WTC11 (cell line): ENCODE measurements at regions not wholly inside any gene's neighbourhood (a gene's known extent, or its start where the extent isn't known, plus 50 kb on each side); places are given as distances from the start of the nearest gene placed in this dataset.

Experiments
- ATAC-seq: fragments of 200-7000 bp; cut with Tn5 transposase; 2 replicates; pipeline ENCODE4 v1.10.0; 2021; ENCODE audit warnings: mild to moderate bottlenecking, moderate library complexity
- CTCF ChIA-PET: fragments of 300-600 bp; sonication (Branson Sonifier 250); formaldehyde crosslinking; loops from one replicate; lab custom pipeline; 2021; ENCODE audit warnings: antibody characterized with exemption; lab: Charles Lee
- POLR2A ChIA-PET: fragments of 350-600 bp; sonication (Branson Sonifier 250); formaldehyde crosslinking; loops from one replicate; lab custom pipeline; 2021; ENCODE audit warnings: antibody characterized with exemption; lab: Charles Lee
- DNase-seq: peaks from one replicate; pipeline ENCODE4 v3.0.0; 2021; ENCODE audit warnings: low spot score
- H3K27ac Mint-ChIP-seq: 2 replicates; pipeline ENCODE4 v1.8.0; 2021; ENCODE audit warnings: mixed read lengths
- H3K27me3 Mint-ChIP-seq: 2 replicates; pipeline ENCODE4 v1.8.0; 2021; ENCODE audit warnings: low read depth, mild to moderate bottlenecking, moderate library complexity, mixed read lengths
- H3K36me3 Mint-ChIP-seq: 2 replicates; pipeline ENCODE4 v1.8.0; 2021; ENCODE audit warnings: mixed read lengths
- H3K4me1 Mint-ChIP-seq: 2 replicates; pipeline ENCODE4 v1.8.0; 2022; ENCODE audit warnings: mixed read lengths
- H3K4me3 Mint-ChIP-seq: 2 replicates; pipeline ENCODE4 v1.8.0; 2021; ENCODE audit warnings: mild to moderate bottlenecking, moderate library complexity, mixed read lengths
- H3K9me3 Mint-ChIP-seq: 2 replicates; pipeline ENCODE4 v1.8.0; 2021; ENCODE audit warnings: mixed read lengths
- ATF1 ChIP-seq: sonication (generic); formaldehyde crosslinking; IDR thresholded peaks from 2 replicates; pipeline ENCODE4 v1.8.1; 2023; ENCODE audit warnings: mild to moderate bottlenecking, moderate library complexity, missing genetic modification reagents
- FOXK1 ChIP-seq: sonication (generic); formaldehyde crosslinking; IDR thresholded peaks from 2 replicates; pipeline ENCODE4 v1.8.0; 2022; ENCODE audit warnings: mild to moderate bottlenecking, moderate library complexity, missing genetic modification reagents
- GRHL2 ChIP-seq: fragments of 250-450 bp; sonication (Bioruptor Pico); IDR thresholded peaks from 2 replicates; pipeline ENCODE4 v1.8.0; 2022; ENCODE audit warnings: mild to moderate bottlenecking, moderate library complexity; ENCODE audit not compliant: insufficient replicate concordance, severe bottlenecking
- GTF2I ChIP-seq: fragments of 250-450 bp; sonication (Bioruptor Pico); conservative IDR thresholded peaks from 2 replicates; pipeline ENCODE4 v1.4.0; 2021; ENCODE audit warnings: mild to moderate bottlenecking
- KAT7 ChIP-seq: sonication (generic); formaldehyde crosslinking; IDR thresholded peaks from 2 replicates; pipeline ENCODE4 v1.8.1; 2023; ENCODE audit warnings: missing genetic modification reagents, mild to moderate bottlenecking, borderline replicate concordance
- MXD4 ChIP-seq: fragments of 250-450 bp; sonication (Bioruptor Pico); IDR thresholded peaks from 2 replicates; pipeline ENCODE4 v1.8.0; 2021; ENCODE audit warnings: mild to moderate bottlenecking, moderate library complexity, borderline replicate concordance
- NFE2L1 ChIP-seq: sonication (generic); formaldehyde crosslinking; IDR thresholded peaks from 2 replicates; pipeline ENCODE4 v1.8.1; 2023; ENCODE audit warnings: missing genetic modification reagents
- NR1H2 ChIP-seq: sonication (generic); formaldehyde crosslinking; IDR thresholded peaks from 2 replicates; pipeline ENCODE4 v1.9.0; 2021; ENCODE audit warnings: mild to moderate bottlenecking, moderate library complexity, missing genetic modification reagents
- PREB ChIP-seq: sonication (generic); formaldehyde crosslinking; IDR thresholded peaks from 2 replicates; pipeline ENCODE4 v1.8.1; 2022; ENCODE audit warnings: mild to moderate bottlenecking, missing genetic modification reagents, moderate library complexity, borderline replicate concordance
- PRRX2 ChIP-seq: fragments of 250-450 bp; sonication (Bioruptor Pico); IDR thresholded peaks from 2 replicates; pipeline ENCODE4 v1.8.0; 2021; ENCODE audit warnings: mild to moderate bottlenecking
- SMAD4 ChIP-seq: sonication (generic); formaldehyde crosslinking; IDR thresholded peaks from 2 replicates; pipeline ENCODE4 v1.8.0; 2022; ENCODE audit warnings: mild to moderate bottlenecking, missing genetic modification reagents
- USF1 ChIP-seq: sonication (generic); formaldehyde crosslinking; IDR thresholded peaks from 2 replicates; pipeline ENCODE4 v1.8.0; 2022; ENCODE audit warnings: mild to moderate bottlenecking, missing genetic modification reagents
- ZBTB21 ChIP-seq: sonication (generic); formaldehyde crosslinking; IDR thresholded peaks from 2 replicates; pipeline ENCODE4 v1.8.1; 2023; ENCODE audit warnings: mild to moderate bottlenecking, missing genetic modification reagents, borderline replicate concordance
- ZNF138 ChIP-seq: sonication (generic); formaldehyde crosslinking; conservative IDR thresholded peaks from 2 replicates; pipeline ENCODE4 v1.8.1; 2022; ENCODE audit warnings: mild to moderate bottlenecking, moderate library complexity, missing genetic modification reagents
- ZNF219 ChIP-seq: sonication (generic); formaldehyde crosslinking; IDR thresholded peaks from 2 replicates; pipeline ENCODE4 v1.8.0; 2023; ENCODE audit warnings: missing genetic modification reagents, mild to moderate bottlenecking, borderline replicate concordance
- ZNF232 ChIP-seq: sonication (generic); formaldehyde crosslinking; IDR thresholded peaks from 2 replicates; pipeline ENCODE4 v1.8.0; 2022; ENCODE audit warnings: mild to moderate bottlenecking, missing genetic modification reagents
- ZNF281 ChIP-seq: sonication (generic); formaldehyde crosslinking; IDR thresholded peaks from 2 replicates; pipeline ENCODE4 v1.8.0; 2023; ENCODE audit warnings: mild to moderate bottlenecking, missing genetic modification reagents
- ZNF425 ChIP-seq: fragments of 250-450 bp; sonication (Bioruptor Pico); conservative IDR thresholded peaks from 2 replicates; pipeline ENCODE4 v1.9.0; 2021; ENCODE audit warnings: mild to moderate bottlenecking
- ZSCAN18 ChIP-seq: fragments of 250-450 bp; sonication (Bioruptor Pico); IDR thresholded peaks from 2 replicates; pipeline ENCODE4 v2.1.2; 2022; ENCODE audit warnings: mild to moderate bottlenecking, moderate library complexity
- TF ChIP-seq, protein P1 (sequence below): sonication (generic); formaldehyde crosslinking; IDR thresholded peaks from 2 replicates; pipeline ENCODE4 v1.8.1; 2023; ENCODE audit warnings: mild to moderate bottlenecking, missing genetic modification reagents
- TF ChIP-seq, protein P2 (sequence below): sonication (generic); formaldehyde crosslinking; IDR thresholded peaks from 2 replicates; pipeline ENCODE4 v1.8.1; 2023; ENCODE audit warnings: mild to moderate bottlenecking, moderate library complexity, missing genetic modification reagents

GRCh38 chrX:116232833-116233232 is 62.3 kb downstream of the AGTR2 start:
- no peak overlapping the region for H3K27ac Mint-ChIP-seq
- ATAC-seq = no peak
- DNase-seq = no peak
- TF ChIP-seq ZNF138 (CRISPR knock-in tag) (no peak), FOXK1 (CRISPR knock-in tag) (no peak)
- TF ChIP-seq, protein P1, sequence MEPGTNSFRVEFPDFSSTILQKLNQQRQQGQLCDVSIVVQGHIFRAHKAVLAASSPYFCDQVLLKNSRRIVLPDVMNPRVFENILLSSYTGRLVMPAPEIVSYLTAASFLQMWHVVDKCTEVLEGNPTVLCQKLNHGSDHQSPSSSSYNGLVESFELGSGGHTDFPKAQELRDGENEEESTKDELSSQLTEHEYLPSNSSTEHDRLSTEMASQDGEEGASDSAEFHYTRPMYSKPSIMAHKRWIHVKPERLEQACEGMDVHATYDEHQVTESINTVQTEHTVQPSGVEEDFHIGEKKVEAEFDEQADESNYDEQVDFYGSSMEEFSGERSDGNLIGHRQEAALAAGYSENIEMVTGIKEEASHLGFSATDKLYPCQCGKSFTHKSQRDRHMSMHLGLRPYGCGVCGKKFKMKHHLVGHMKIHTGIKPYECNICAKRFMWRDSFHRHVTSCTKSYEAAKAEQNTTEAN (CRISPR knock-in tag) = no peak
- no peaks in the 10 kb centered on the region for H3K4me1 Mint-ChIP-seq
- H3K9me3 Mint-ChIP-seq = peaks cover 11% of the 10 kb centered on the region
- H3K36me3 Mint-ChIP-seq = no peaks in the 10 kb centered on the region
- no peak overlapping the region for H3K4me3 Mint-ChIP-seq
- ChIA-PET POLR2A (no interaction called here), CTCF (no interaction called here)
- H3K27me3 Mint-ChIP-seq = peaks cover 7% of the 10 kb centered on the region; the same call in 1 of the 2 replicates

GRCh38 chrX:116236666-116237065 is 66.1 kb downstream of the AGTR2 start:
- no peak for DNase-seq
- Mint-ChIP-seq H3K4me1 (no peaks in the 10 kb centered on the region), H3K36me3 (no peaks in the 10 kb centered on the region), H3K27ac (no peak overlapping the region), H3K27me3 (peaks cover 3% of the 10 kb centered on the region; the same call in 1 of the 2 replicates), H3K9me3 (peaks cover 11% of the 10 kb centered on the region), H3K4me3 (no peak overlapping the region)
- POLR2A ChIA-PET = no interaction called here
- TF ChIP-seq KAT7 (CRISPR knock-in tag) = no peak
- TF ChIP-seq USF1 (CRISPR knock-in tag) = no peak
- no peak for TF ChIP-seq ZNF219 (CRISPR knock-in tag)
- no peak for TF ChIP-seq ZBTB21
- no peak for TF ChIP-seq ZNF281
- TF ChIP-seq NR1H2 (CRISPR knock-in tag) = no peak
- TF ChIP-seq ATF1 (CRISPR knock-in tag) = no peak
- TF ChIP-seq FOXK1 (CRISPR knock-in tag) = no peak
- no peak for TF ChIP-seq PRRX2 (CRISPR knock-in tag)
- TF ChIP-seq PREB (CRISPR knock-in tag) = no peak
- no peak for TF ChIP-seq ZNF425 (CRISPR knock-in tag)
- TF ChIP-seq, protein P2, sequence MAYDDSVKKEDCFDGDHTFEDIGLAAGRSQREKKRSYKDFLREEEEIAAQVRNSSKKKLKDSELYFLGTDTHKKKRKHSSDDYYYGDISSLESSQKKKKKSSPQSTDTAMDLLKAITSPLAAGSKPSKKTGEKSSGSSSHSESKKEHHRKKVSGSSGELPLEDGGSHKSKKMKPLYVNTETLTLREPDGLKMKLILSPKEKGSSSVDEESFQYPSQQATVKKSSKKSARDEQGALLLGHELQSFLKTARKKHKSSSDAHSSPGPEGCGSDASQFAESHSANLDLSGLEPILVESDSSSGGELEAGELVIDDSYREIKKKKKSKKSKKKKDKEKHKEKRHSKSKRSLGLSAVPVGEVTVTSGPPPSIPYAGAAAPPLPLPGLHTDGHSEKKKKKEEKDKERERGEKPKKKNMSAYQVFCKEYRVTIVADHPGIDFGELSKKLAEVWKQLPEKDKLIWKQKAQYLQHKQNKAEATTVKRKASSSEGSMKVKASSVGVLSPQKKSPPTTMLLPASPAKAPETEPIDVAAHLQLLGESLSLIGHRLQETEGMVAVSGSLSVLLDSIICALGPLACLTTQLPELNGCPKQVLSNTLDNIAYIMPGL (CRISPR knock-in tag) = no peak
- no peak for TF ChIP-seq SMAD4 (CRISPR knock-in tag)
- TF ChIP-seq ZNF138 (CRISPR knock-in tag) = no peak
- TF ChIP-seq NFE2L1 (CRISPR knock-in tag) = no peak
- no peak for TF ChIP-seq GTF2I
- TF ChIP-seq GRHL2 = no peak
- TF ChIP-seq MXD4 (CRISPR knock-in tag) = no peak
- no peak for TF ChIP-seq ZNF232 (CRISPR knock-in tag)
- TF ChIP-seq ZSCAN18 (CRISPR knock-in tag) = no peak
- no peak for ATAC-seq
- CTCF ChIA-PET = no interaction called here
